ENCODE measurements at regions not wholly inside any gene's neighbourhood (a gene's known extent, or its start where the extent isn't known, plus 50 kb on each side); places are given as distances from the start of the nearest gene placed in this dataset.

DNA sequence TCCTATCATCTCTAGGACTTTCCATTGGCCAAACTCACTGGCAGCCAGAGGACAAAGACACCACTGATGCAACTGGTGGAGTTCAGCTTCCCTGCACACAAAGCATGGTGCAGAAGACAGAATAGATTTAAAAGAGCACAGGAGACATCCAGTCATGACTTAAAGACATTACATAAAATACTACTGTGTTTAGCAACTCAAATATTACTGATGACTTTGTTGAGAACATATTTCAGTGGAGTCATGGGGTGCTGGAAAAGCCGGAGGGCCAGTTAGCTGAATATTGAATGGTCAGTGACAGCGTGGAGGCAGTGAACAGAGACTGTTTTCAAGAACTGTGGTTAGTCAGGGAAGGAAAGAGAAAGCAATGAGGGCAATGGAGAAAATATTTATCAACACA is 296.3 kb upstream of the NRP1 start:
- Histone ChIP-seq H3K27me3 (ENCODE audit: control insufficient read depth, insufficient read depth, low read length) (peaks cover 3% of the 10 kb centered on the region), H2AFZ (ENCODE audit: low read length) (no peak overlapping the region), H3K4me1 (ENCODE audit: control insufficient read depth, extremely low read depth, insufficient read depth, low read length) (no peaks in the 10 kb centered on the region), H3K9me3 (ENCODE audit: control insufficient read depth, insufficient read depth, low read depth, low read length) (no peaks in the 10 kb centered on the region), H3K9ac (ENCODE audit: insufficient read depth, low read length) (no peak overlapping the region), H3K4me3 (replicated peaks in 1 of 4; ENCODE audit: control extremely low read depth in 1 of 4, insufficient read depth in 1 of 4, low read depth in 3 of 4, low read length in 4 of 4) (no peak overlapping the region), H3K27ac (ENCODE audit: insufficient read depth, low read length) (no peak overlapping the region), H4K20me1 (ENCODE audit: control insufficient read depth, extremely low read depth, insufficient read depth, low read length) (no peaks in the 10 kb centered on the region), H3K4me2 (ENCODE audit: extremely low read depth, insufficient read depth, low read length) (no peak overlapping the region), H3K36me3 (ENCODE audit: control insufficient read depth, insufficient read depth, low read length) (no peaks in the 10 kb centered on the region), H3K79me2 (ENCODE audit: control insufficient read depth, insufficient read depth, low read length) (no peaks in the 10 kb centered on the region)
- TF ChIP-seq EZH2 (IDR thresholded peaks at IDR 0.05; ENCODE audit: low read length, missing control alignments): no peak
- TF ChIP-seq, protein P1, sequence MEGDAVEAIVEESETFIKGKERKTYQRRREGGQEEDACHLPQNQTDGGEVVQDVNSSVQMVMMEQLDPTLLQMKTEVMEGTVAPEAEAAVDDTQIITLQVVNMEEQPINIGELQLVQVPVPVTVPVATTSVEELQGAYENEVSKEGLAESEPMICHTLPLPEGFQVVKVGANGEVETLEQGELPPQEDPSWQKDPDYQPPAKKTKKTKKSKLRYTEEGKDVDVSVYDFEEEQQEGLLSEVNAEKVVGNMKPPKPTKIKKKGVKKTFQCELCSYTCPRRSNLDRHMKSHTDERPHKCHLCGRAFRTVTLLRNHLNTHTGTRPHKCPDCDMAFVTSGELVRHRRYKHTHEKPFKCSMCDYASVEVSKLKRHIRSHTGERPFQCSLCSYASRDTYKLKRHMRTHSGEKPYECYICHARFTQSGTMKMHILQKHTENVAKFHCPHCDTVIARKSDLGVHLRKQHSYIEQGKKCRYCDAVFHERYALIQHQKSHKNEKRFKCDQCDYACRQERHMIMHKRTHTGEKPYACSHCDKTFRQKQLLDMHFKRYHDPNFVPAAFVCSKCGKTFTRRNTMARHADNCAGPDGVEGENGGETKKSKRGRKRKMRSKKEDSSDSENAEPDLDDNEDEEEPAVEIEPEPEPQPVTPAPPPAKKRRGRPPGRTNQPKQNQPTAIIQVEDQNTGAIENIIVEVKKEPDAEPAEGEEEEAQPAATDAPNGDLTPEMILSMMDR (conservative IDR thresholded peaks at IDR 0.05 in 1 of 2, IDR thresholded peaks at IDR 0.05 in 1 of 2; ENCODE audit: low read depth in 1 of 2, low read length in 2 of 2): no peak
- no peak for DNase-seq (ENCODE audit: low read depth in 2 of 2)

DNA sequence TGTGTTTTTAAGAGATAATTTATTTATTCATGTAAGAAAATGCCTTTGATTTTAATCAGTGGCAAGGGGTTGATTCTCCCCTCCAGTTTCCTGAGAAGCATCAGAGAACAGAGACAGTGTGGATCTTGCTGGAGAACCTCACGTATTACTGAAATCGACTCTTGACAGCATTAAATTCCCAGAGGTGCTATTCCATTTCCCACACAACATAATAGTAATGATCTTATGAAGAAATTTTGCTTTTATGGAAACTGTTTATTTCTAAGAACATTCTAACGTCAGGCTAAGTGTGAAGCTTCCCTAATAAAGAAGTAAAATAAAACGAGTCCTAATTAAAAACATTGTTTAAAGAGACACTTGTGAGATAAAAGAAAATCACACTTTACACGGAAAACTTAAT is 293.1 kb upstream of the NRP1 start:
- no peak overlapping the region for H3K4me2 ChIP-seq (ENCODE audit: extremely low read depth, insufficient read depth, low read length)
- no peak for TF ChIP-seq EZH2 (IDR thresholded peaks at IDR 0.05; ENCODE audit: low read length, missing control alignments)
- TF ChIP-seq, protein P1 (conservative IDR thresholded peaks at IDR 0.05 in 1 of 2, IDR thresholded peaks at IDR 0.05 in 1 of 2; ENCODE audit: low read depth in 1 of 2, low read length in 2 of 2): no peak
- no peaks in the 10 kb centered on the region for H3K9me3 ChIP-seq (ENCODE audit: control insufficient read depth, insufficient read depth, low read depth, low read length)
- H3K79me2 ChIP-seq (ENCODE audit: control insufficient read depth, insufficient read depth, low read length): no peaks in the 10 kb centered on the region
- H3K27me3 ChIP-seq (ENCODE audit: control insufficient read depth, insufficient read depth, low read length): peaks cover 3% of the 10 kb centered on the region
- H3K36me3 ChIP-seq (ENCODE audit: control insufficient read depth, insufficient read depth, low read length): no peaks in the 10 kb centered on the region
- no peak overlapping the region for H2AFZ ChIP-seq (ENCODE audit: low read length)
- DNase-seq (ENCODE audit: low read depth in 2 of 2): no peak
- H3K4me3 ChIP-seq (replicated peaks in 1 of 4; ENCODE audit: control extremely low read depth in 1 of 4, insufficient read depth in 1 of 4, low read depth in 3 of 4, low read length in 4 of 4): no peak overlapping the region
- no peaks in the 10 kb centered on the region for H3K4me1 ChIP-seq (ENCODE audit: control insufficient read depth, extremely low read depth, insufficient read depth, low read length)
- H3K9ac ChIP-seq (ENCODE audit: insufficient read depth, low read length): no peak overlapping the region
- no peaks in the 10 kb centered on the region for H4K20me1 ChIP-seq (ENCODE audit: control insufficient read depth, extremely low read depth, insufficient read depth, low read length)
- no peak overlapping the region for H3K27ac ChIP-seq (ENCODE audit: insufficient read depth, low read length)

DNA sequence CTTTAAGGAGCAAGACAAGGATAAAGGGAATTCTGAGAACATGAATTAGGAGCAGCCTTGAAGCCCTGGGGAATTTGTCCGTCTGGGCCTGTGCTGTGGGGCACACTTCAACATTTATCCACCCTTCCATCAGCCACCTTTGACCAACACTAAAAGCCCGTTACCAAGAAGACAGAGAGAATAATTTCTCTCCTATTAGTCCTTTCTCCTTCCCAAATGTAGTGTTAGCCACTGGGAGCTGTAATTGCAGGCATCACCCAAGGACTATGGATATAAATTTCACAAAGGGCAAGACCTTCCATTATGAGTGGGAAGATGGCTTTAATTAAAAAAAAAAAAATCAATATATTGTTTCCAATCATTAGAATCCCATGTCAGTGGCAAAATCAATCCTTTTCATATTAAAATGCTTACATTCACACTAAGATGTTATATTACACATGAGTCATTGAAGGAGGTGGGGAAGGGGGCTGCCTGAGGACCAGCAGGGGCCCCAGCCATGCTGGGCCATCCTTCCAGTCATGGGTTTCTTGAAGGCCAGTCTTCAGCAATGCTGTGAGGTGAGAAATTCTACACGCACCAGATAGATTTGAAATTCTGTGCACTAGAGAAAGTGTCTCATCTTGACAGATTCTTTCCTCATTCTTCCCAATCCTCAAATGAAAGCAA is 292.5 kb upstream of the NRP1 start:
- Histone ChIP-seq H3K27me3 (ENCODE audit: control insufficient read depth, insufficient read depth, low read length) (peaks cover 3% of the 10 kb centered on the region), H2AFZ (ENCODE audit: low read length) (no peak overlapping the region), H3K9me3 (ENCODE audit: control insufficient read depth, insufficient read depth, low read depth, low read length) (no peaks in the 10 kb centered on the region), H3K9ac (ENCODE audit: insufficient read depth, low read length) (no peak overlapping the region), H4K20me1 (ENCODE audit: control insufficient read depth, extremely low read depth, insufficient read depth, low read length) (no peaks in the 10 kb centered on the region), H3K36me3 (ENCODE audit: control insufficient read depth, insufficient read depth, low read length) (no peaks in the 10 kb centered on the region), H3K27ac (ENCODE audit: insufficient read depth, low read length) (no peak overlapping the region), H3K4me3 (replicated peaks in 1 of 4; ENCODE audit: control extremely low read depth in 1 of 4, insufficient read depth in 1 of 4, low read depth in 3 of 4, low read length in 4 of 4) (no peak overlapping the region), H3K79me2 (ENCODE audit: control insufficient read depth, insufficient read depth, low read length) (no peaks in the 10 kb centered on the region), H3K4me2 (ENCODE audit: extremely low read depth, insufficient read depth, low read length) (no peak overlapping the region), H3K4me1 (ENCODE audit: control insufficient read depth, extremely low read depth, insufficient read depth, low read length) (no peaks in the 10 kb centered on the region)
- no peak for TF ChIP-seq EZH2 (IDR thresholded peaks at IDR 0.05; ENCODE audit: low read length, missing control alignments)
- TF ChIP-seq, protein P1 (conservative IDR thresholded peaks at IDR 0.05 in 1 of 2, IDR thresholded peaks at IDR 0.05 in 1 of 2; ENCODE audit: low read depth in 1 of 2, low read length in 2 of 2): no peak
- DNase-seq (ENCODE audit: low read depth in 2 of 2): no peak
